Hepatocyte (in vitro differentiated cells): ENCODE measurements at regions not wholly inside any gene's neighbourhood (a gene's known extent, or its start where the extent isn't known, plus 50 kb on each side); places are given as distances from the start of the nearest gene placed in this dataset.

Source experiments
- EZH2 ChIP-seq: fragments of 200-600 bp; sonication (generic); IDR thresholded peaks from 2 replicates; pipeline ENCODE4 v1.6.1; 2016; ENCODE audit warnings: antibody characterized with exemption, mild to moderate bottlenecking, borderline replicate concordance
- TF ChIP-seq, protein P1 (sequence below): fragments of 200-600 bp; sonication (generic); IDR thresholded peaks from 2 replicates; pipeline ENCODE4 v1.5.1; 2016; ENCODE audit warnings: antibody characterized with exemption, mild to moderate bottlenecking; ENCODE audit not compliant: poor library complexity

- TF ChIP-seq, protein P1, sequence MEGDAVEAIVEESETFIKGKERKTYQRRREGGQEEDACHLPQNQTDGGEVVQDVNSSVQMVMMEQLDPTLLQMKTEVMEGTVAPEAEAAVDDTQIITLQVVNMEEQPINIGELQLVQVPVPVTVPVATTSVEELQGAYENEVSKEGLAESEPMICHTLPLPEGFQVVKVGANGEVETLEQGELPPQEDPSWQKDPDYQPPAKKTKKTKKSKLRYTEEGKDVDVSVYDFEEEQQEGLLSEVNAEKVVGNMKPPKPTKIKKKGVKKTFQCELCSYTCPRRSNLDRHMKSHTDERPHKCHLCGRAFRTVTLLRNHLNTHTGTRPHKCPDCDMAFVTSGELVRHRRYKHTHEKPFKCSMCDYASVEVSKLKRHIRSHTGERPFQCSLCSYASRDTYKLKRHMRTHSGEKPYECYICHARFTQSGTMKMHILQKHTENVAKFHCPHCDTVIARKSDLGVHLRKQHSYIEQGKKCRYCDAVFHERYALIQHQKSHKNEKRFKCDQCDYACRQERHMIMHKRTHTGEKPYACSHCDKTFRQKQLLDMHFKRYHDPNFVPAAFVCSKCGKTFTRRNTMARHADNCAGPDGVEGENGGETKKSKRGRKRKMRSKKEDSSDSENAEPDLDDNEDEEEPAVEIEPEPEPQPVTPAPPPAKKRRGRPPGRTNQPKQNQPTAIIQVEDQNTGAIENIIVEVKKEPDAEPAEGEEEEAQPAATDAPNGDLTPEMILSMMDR: no peak
- no peak for TF ChIP-seq EZH2
Observed at GRCh38 chrX:42260854-42261253, 337.5 kb upstream of the CASK start.
